Osteocyte (in vitro differentiated cells): ENCODE measurements at regions not wholly inside any gene's neighbourhood (a gene's known extent, or its start where the extent isn't known, plus 50 kb on each side); places are given as distances from the start of the nearest gene placed in this dataset.

Source experiments
- DNase-seq: peaks from one replicate; pipeline ENCODE4 v3.0.0; 2021; ENCODE audit warnings: mixed read lengths; ENCODE audit not compliant: unreplicated experiment; ENCODE audit errors: extremely low spot score
- H3K27ac Mint-ChIP-seq: one replicate; pipeline ENCODE4 v1.8.0; 2021; ENCODE audit warnings: mild to moderate bottlenecking, mixed read lengths; ENCODE audit not compliant: unreplicated experiment
- H3K27me3 Mint-ChIP-seq: one replicate; pipeline ENCODE4 v1.8.0; 2021; ENCODE audit warnings: mixed read lengths; ENCODE audit not compliant: unreplicated experiment
- H3K36me3 Mint-ChIP-seq: one replicate; pipeline ENCODE4 v1.8.0; 2021; ENCODE audit warnings: mixed read lengths; ENCODE audit not compliant: unreplicated experiment
- H3K4me1 Mint-ChIP-seq: one replicate; pipeline ENCODE4 v1.8.0; 2021; ENCODE audit warnings: mixed read lengths; ENCODE audit not compliant: unreplicated experiment
- H3K4me3 Mint-ChIP-seq: one replicate; pipeline ENCODE4 v1.8.0; 2021; ENCODE audit warnings: mild to moderate bottlenecking, moderate library complexity, mixed read lengths; ENCODE audit not compliant: unreplicated experiment
- H3K9me3 Mint-ChIP-seq: one replicate; pipeline ENCODE4 v1.8.0; 2021; ENCODE audit warnings: mixed read lengths; ENCODE audit not compliant: unreplicated experiment
- TF ChIP-seq, protein P1 (sequence below): fragments of 200-600 bp; sonication (generic); IDR thresholded peaks from 2 replicates; pipeline ENCODE4 v1.5.0; 2021; ENCODE audit warnings: antibody characterized with exemption, mild to moderate bottlenecking, moderate library complexity

DNA sequence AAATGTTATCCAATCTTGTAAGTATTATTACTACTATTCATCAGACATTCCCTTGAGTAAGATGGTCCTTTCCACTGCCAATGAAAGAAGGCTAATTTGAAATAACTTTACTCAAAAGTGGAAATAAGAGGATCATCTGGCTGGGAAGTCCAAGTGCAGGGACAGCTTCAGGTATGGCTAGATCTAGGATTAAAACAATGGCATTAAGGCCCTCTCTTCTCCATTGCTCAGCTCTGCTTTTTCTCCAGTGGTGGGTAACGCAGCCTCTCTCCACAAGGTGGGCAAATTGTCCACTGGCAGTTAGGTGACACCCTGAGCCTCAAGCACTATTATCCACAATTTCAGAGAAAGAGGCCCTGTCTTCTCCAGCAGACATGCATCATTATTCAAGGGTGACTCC, 66.7 kb upstream of the PGM2 start:
- H3K4me3 Mint-ChIP-seq, result no peak overlapping the region
- no peaks in the 10 kb centered on the region for H3K36me3 Mint-ChIP-seq
- no peak for DNase-seq
- peaks cover 9% of the 10 kb centered on the region for H3K4me1 Mint-ChIP-seq
- no peaks in the 10 kb centered on the region for H3K9me3 Mint-ChIP-seq
- H3K27ac Mint-ChIP-seq, result no peak overlapping the region
- H3K27me3 Mint-ChIP-seq, result peaks cover 3% of the 10 kb centered on the region
- TF ChIP-seq, protein P1, sequence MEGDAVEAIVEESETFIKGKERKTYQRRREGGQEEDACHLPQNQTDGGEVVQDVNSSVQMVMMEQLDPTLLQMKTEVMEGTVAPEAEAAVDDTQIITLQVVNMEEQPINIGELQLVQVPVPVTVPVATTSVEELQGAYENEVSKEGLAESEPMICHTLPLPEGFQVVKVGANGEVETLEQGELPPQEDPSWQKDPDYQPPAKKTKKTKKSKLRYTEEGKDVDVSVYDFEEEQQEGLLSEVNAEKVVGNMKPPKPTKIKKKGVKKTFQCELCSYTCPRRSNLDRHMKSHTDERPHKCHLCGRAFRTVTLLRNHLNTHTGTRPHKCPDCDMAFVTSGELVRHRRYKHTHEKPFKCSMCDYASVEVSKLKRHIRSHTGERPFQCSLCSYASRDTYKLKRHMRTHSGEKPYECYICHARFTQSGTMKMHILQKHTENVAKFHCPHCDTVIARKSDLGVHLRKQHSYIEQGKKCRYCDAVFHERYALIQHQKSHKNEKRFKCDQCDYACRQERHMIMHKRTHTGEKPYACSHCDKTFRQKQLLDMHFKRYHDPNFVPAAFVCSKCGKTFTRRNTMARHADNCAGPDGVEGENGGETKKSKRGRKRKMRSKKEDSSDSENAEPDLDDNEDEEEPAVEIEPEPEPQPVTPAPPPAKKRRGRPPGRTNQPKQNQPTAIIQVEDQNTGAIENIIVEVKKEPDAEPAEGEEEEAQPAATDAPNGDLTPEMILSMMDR, result no peak

DNA sequence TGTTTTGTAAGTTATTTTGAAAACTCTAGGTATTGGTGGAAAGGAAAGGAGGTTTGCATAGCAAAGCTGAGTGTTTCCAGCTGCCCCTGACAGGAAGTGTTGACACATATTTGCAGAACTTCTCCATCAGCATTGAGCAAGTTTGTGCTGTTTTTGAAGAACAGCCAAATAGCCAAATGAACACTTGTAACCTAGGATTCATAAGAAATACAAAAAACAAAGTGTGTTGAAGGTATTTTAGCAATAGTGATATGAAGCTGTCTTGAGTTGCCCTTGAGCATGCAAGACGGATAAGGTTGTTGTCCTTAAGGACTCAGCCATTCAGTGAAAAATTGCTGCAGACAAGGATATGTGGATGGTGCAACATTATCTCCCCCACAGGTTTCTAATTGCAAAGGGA, 68.3 kb upstream of the PGM2 start:
- H3K27me3 Mint-ChIP-seq, result peaks cover 7% of the 10 kb centered on the region
- TF ChIP-seq, protein P1, result no peak
- no peak for DNase-seq
- H3K4me3 Mint-ChIP-seq, result no peak overlapping the region
- H3K9me3 Mint-ChIP-seq, result no peaks in the 10 kb centered on the region
- no peak overlapping the region for H3K27ac Mint-ChIP-seq
- no peaks in the 10 kb centered on the region for H3K36me3 Mint-ChIP-seq
- peaks cover 9% of the 10 kb centered on the region for H3K4me1 Mint-ChIP-seq

DNA sequence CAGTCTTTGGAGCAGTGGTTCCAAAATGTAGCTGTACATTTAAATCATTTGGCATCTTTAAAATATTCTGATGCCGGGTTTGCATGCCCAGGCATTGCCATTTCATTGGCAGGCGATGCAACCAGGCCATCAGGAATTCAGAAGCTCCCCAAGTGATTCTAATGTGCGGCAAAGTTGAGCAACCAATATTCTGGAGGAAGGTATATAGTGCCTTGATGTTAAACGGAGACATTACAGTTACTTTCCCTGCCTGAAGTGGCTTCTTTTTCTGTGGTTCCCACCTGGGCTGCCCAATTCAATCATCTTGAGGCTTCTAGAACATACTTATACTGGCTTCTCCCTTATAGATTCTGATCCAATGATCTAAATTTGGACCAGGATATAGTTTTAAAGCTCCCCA, 68.7 kb upstream of the PGM2 start:
- H3K9me3 Mint-ChIP-seq, result no peaks in the 10 kb centered on the region
- H3K27ac Mint-ChIP-seq, result peak overlapping the region; percentile 31
- TF ChIP-seq, protein P1, result no peak
- no peak for DNase-seq
- H3K27me3 Mint-ChIP-seq, result peaks cover 7% of the 10 kb centered on the region
- no peak overlapping the region for H3K4me3 Mint-ChIP-seq
- H3K4me1 Mint-ChIP-seq, result peaks cover 9% of the 10 kb centered on the region
- no peaks in the 10 kb centered on the region for H3K36me3 Mint-ChIP-seq

DNA sequence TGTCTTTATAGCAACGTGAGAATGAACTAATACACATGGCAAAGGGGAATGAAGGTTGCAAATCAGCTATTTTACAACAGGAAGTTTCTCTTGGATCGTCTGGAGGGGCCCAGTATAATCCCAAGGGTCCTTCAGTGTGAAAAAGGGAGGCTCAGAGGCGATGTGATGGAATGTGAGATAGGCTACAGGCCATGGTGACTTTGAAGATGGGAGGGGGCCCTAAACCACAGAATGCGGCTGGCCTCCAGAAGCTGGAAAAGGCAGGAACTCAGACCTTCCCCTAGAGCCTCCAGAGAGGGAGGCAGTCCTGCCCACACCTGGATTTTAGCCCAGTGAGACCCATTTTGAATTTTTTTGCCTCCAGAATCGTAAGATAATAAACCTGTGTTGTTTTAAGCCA, 69.4 kb upstream of the PGM2 start:
- no peaks in the 10 kb centered on the region for H3K9me3 Mint-ChIP-seq

DNA sequence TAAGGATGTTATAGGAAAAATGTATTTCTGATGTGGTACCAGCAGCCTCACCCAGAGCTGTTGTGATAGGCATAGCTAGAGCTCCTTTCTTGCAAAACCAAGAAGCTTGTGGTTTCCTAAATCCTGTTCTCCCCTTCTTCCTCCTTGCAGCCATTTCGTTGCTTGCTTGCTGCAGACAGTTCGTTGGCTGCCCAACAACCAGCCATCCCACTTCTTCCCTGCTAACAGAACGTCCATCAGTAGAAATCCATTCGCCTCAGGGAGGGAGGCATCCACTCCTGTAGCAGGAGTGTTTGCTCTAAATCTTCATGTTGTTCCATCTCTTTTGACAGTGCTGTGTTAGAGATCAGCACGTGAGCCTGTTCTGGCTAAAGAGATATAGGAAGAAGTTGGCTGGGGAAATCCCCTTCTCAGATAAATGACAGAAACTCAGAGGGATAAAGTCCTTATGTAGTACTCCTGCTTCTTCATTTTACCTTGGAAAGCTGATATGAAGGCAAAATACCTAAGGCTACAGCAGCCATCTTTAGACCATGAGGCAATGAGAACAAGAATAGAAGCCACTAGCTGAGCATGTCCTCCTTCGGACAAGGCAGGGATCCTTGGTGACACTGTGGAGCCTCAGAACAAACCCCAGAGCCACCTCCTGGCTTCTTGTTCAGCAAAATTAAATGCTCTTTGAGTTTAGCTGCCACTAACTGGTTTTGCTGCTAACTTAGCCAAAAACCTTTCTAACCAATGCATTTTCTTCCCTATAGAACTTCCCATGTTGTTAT, 68.4 kb upstream of the RELL1 start:
- Mint-ChIP-seq H3K27me3 (peaks cover 17% of the 10 kb centered on the region), H3K4me3 (no peak overlapping the region), H3K4me1 (peaks cover 9% of the 10 kb centered on the region), H3K9me3 (no peaks in the 10 kb centered on the region), H3K36me3 (no peaks in the 10 kb centered on the region), H3K27ac (no peak overlapping the region)
- TF ChIP-seq, protein P1, result no peak
- DNase-seq, result no peak

More for the DNA sequence above, 69.4 kb upstream of the PGM2 start:
- Mint-ChIP-seq H3K27ac (no peak overlapping the region), H3K4me1 (peaks cover 9% of the 10 kb centered on the region), H3K36me3 (no peaks in the 10 kb centered on the region), H3K27me3 (peaks cover 8% of the 10 kb centered on the region), H3K4me3 (no peak overlapping the region)
- no peak for DNase-seq
- TF ChIP-seq, protein P1, result no peak
